GM12878 (cell line): ENCODE measurements at regions not wholly inside any gene's neighbourhood (a gene's known extent, or its start where the extent isn't known, plus 50 kb on each side); places are given as distances from the start of the nearest gene placed in this dataset.

Experiments
- CEBPB ChIP-seq, 2 experiments: fragments of 150-350 bp in 1 of 2; IDR thresholded peaks; 2 replicates each; pipeline ENCODE4 v1.6.1; 2012 to 2014; ENCODE audit warnings: low read depth in 2 of 2, low read length in 2 of 2, borderline replicate concordance in 1 of 2, inconsistent platforms in 1 of 2
- POLR2A ChIP-seq: IDR thresholded peaks from 2 replicates; pipeline ENCODE4 v1.6.1; 2011; ENCODE audit warnings: low read depth, mild to moderate bottlenecking, low read length
- POLR2AphosphoS5 ChIP-seq: IDR thresholded peaks from 2 replicates; pipeline ENCODE4 v1.6.1; 2011; ENCODE audit warnings: mild to moderate bottlenecking, low read length, inconsistent platforms
- SUPT20H ChIP-seq: IDR thresholded peaks from 2 replicates; pipeline ENCODE4 v1.6.1; 2011; ENCODE audit warnings: low read depth, mild to moderate bottlenecking, low read length, moderate library complexity, borderline replicate concordance; ENCODE audit not compliant: control insufficient read depth
- TAF1 ChIP-seq: IDR thresholded peaks from 2 replicates; pipeline ENCODE4 v1.6.1; 2011; ENCODE audit warnings: mild to moderate bottlenecking, low read depth, low read length, borderline replicate concordance
- TARDBP ChIP-seq: IDR thresholded peaks from 2 replicates; pipeline ENCODE4 v1.6.1; 2016; ENCODE audit warnings: borderline replicate concordance
- TCF12 ChIP-seq: IDR thresholded peaks from 2 replicates; pipeline ENCODE4 v1.6.1; 2011; ENCODE audit warnings: low read depth, mild to moderate bottlenecking, low read length
- TF ChIP-seq, protein P1 (sequence below), 3 experiments: IDR thresholded peaks in 2 of 3; conservative IDR thresholded peaks in 1 of 3; 2 replicates each; pipeline ENCODE4 v1.5.1; 2011; ENCODE audit warnings: low read depth in 3 of 3, low read length in 3 of 3, mild to moderate bottlenecking in 3 of 3, control low read depth in 2 of 3, moderate library complexity in 2 of 3, inconsistent platforms in 1 of 3, mixed read lengths in 1 of 3; ENCODE audit not compliant: control insufficient read depth in 2 of 3, insufficient read depth in 1 of 3; ENCODE audit errors: extremely low read depth in 1 of 3
- TF ChIP-seq, protein P2 (sequence below): IDR thresholded peaks from 2 replicates; pipeline ENCODE4 v1.6.1; 2012; ENCODE audit warnings: mild to moderate bottlenecking, low read depth, low read length

DNA sequence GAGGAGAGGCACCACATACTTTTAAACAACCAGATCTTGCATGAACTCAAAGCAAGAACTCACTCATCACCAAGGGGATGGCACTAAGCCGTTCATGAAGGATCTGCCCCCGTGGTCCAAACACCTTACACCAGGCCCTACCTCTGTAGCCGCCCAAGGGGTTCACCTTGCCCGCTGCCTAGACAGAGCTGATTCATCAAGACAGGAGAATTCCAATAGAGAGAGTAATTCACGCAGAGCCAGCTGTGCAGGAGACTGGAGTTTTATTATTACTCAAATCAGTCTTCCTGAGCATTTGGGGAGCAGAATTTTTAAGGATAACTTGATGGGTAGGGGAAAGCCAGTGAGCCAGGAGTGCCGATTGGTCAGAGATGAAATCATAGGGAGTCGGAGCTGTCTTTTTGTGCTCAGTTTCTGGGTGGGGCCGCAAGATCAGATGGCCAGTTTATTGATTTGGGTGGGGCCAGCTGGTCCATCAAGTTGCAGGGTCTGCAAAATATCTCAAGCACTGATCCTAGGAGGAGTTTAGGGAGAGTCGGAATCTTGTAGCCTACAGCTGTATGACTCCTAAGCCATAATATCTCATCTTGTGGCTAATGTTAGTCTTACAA lies 364.7 kb downstream of the PCDH7 start:
- TF ChIP-seq POLR2AphosphoS5: no peak
- no peak for TF ChIP-seq CEBPB (IDR thresholded peaks at IDR 0.05; ENCODE audit: borderline replicate concordance in 1 of 2, low read depth in 2 of 2, low read length in 2 of 2)
- no peak for TF ChIP-seq SUPT20H
- TF ChIP-seq POLR2A: no peak
- TF ChIP-seq TARDBP: no peak
- TF ChIP-seq, protein P1, sequence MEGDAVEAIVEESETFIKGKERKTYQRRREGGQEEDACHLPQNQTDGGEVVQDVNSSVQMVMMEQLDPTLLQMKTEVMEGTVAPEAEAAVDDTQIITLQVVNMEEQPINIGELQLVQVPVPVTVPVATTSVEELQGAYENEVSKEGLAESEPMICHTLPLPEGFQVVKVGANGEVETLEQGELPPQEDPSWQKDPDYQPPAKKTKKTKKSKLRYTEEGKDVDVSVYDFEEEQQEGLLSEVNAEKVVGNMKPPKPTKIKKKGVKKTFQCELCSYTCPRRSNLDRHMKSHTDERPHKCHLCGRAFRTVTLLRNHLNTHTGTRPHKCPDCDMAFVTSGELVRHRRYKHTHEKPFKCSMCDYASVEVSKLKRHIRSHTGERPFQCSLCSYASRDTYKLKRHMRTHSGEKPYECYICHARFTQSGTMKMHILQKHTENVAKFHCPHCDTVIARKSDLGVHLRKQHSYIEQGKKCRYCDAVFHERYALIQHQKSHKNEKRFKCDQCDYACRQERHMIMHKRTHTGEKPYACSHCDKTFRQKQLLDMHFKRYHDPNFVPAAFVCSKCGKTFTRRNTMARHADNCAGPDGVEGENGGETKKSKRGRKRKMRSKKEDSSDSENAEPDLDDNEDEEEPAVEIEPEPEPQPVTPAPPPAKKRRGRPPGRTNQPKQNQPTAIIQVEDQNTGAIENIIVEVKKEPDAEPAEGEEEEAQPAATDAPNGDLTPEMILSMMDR (IDR thresholded peaks at IDR 0.05 in 2 of 3, conservative IDR thresholded peaks at IDR 0.05 in 1 of 3; ENCODE audit: control insufficient read depth in 2 of 3, extremely low read depth in 1 of 3, insufficient read depth in 1 of 3, low read depth in 3 of 3, low read length in 3 of 3): no peak
- TF ChIP-seq TAF1: no peak
- TF ChIP-seq TCF12: no peak
- TF ChIP-seq, protein P2, sequence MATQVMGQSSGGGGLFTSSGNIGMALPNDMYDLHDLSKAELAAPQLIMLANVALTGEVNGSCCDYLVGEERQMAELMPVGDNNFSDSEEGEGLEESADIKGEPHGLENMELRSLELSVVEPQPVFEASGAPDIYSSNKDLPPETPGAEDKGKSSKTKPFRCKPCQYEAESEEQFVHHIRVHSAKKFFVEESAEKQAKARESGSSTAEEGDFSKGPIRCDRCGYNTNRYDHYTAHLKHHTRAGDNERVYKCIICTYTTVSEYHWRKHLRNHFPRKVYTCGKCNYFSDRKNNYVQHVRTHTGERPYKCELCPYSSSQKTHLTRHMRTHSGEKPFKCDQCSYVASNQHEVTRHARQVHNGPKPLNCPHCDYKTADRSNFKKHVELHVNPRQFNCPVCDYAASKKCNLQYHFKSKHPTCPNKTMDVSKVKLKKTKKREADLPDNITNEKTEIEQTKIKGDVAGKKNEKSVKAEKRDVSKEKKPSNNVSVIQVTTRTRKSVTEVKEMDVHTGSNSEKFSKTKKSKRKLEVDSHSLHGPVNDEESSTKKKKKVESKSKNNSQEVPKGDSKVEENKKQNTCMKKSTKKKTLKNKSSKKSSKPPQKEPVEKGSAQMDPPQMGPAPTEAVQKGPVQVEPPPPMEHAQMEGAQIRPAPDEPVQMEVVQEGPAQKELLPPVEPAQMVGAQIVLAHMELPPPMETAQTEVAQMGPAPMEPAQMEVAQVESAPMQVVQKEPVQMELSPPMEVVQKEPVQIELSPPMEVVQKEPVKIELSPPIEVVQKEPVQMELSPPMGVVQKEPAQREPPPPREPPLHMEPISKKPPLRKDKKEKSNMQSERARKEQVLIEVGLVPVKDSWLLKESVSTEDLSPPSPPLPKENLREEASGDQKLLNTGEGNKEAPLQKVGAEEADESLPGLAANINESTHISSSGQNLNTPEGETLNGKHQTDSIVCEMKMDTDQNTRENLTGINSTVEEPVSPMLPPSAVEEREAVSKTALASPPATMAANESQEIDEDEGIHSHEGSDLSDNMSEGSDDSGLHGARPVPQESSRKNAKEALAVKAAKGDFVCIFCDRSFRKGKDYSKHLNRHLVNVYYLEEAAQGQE: no peak
